ENCODE measurements at regions not wholly inside any gene's neighbourhood (a gene's known extent, or its start where the extent isn't known, plus 50 kb on each side); places are given as distances from the start of the nearest gene placed in this dataset.
"Not testable (repeated sequence)": the region's sequence is repeated elsewhere in the genome, so short reads cannot be mapped to it uniquely, and the experiment has no call there.

- no peak for ATAC-seq
- Mint-ChIP-seq H3K9me3 (no peaks in the 10 kb centered on the region), H3K27ac (no peak overlapping the region), H3K4me3 (no peak overlapping the region), H3K4me1 (ENCODE audit: low read depth in 2 of 2) (no peaks in the 10 kb centered on the region), H3K27me3 (peaks cover 0 to 8% of the 10 kb centered on the region in 2 donors), H3K36me3 (no peaks in the 10 kb centered on the region)
- DNase-seq (ENCODE audit: low spot score), result no peak
Measured at GRCh38 chrX:103428525-103428924, 52.2 kb downstream of the BEX3 start.

GRCh38 chrX:103429026-103429425, 52.7 kb downstream of the BEX3 start:
- H3K4me1 Mint-ChIP-seq (ENCODE audit: low read depth in 2 of 2); H3K36me3 Mint-ChIP-seq; H3K4me3 Mint-ChIP-seq; ATAC-seq; DNase-seq (ENCODE audit: low spot score); H3K27ac Mint-ChIP-seq; H3K9me3 Mint-ChIP-seq: not testable (repeated sequence)
- peaks cover 0 to 13% of the 10 kb centered on the region in 2 donors for H3K27me3 Mint-ChIP-seq

GRCh38 chrX:103431316-103431715, 55.0 kb downstream of the BEX3 start:
- ATAC-seq, result no peak
- H3K4me3 Mint-ChIP-seq, result no peak overlapping the region
- H3K4me1 Mint-ChIP-seq (ENCODE audit: low read depth in 2 of 2), result no peaks in the 10 kb centered on the region
- no peaks in the 10 kb centered on the region for H3K9me3 Mint-ChIP-seq
- DNase-seq (ENCODE audit: low spot score), result no peak
- no peaks in the 10 kb centered on the region for H3K36me3 Mint-ChIP-seq
- H3K27ac Mint-ChIP-seq, result no peak overlapping the region
- H3K27me3 Mint-ChIP-seq, result peaks cover 0 to 10% of the 10 kb centered on the region in 2 donors

- H3K4me3 Mint-ChIP-seq; ATAC-seq; H3K27ac Mint-ChIP-seq; H3K9me3 Mint-ChIP-seq; H3K4me1 Mint-ChIP-seq (ENCODE audit: low read depth in 2 of 2); H3K36me3 Mint-ChIP-seq; DNase-seq (ENCODE audit: low spot score): not testable (repeated sequence)
- H3K27me3 Mint-ChIP-seq, result peaks cover 0 to 13% of the 10 kb centered on the region in 2 donors
Measured at GRCh38 chrX:103432841-103433240, 56.5 kb downstream of the BEX3 start.

- Mint-ChIP-seq H3K9me3 (no peaks in the 10 kb centered on the region), H3K27me3 (peaks cover 0 to 19% of the 10 kb centered on the region in 2 donors), H3K27ac (no peak overlapping the region), H3K36me3 (no peaks in the 10 kb centered on the region), H3K4me3 (no peak overlapping the region), H3K4me1 (ENCODE audit: low read depth in 2 of 2) (no peaks in the 10 kb centered on the region)
- no peak for DNase-seq (ENCODE audit: low spot score)
- ATAC-seq, result peak in 1 of 2 donors; percentile 56
Measured at GRCh38 chrX:103437147-103437873, 61.0 kb downstream of the BEX3 start.

GRCh38 chrX:103439161-103439560, 62.8 kb downstream of the BEX3 start:
- DNase-seq (ENCODE audit: low spot score) (no peak), ATAC-seq (no peak)
- no peak overlapping the region for H3K27ac Mint-ChIP-seq
- H3K4me3 Mint-ChIP-seq, result no peak overlapping the region
- H3K9me3 Mint-ChIP-seq, result no peaks in the 10 kb centered on the region
- H3K36me3 Mint-ChIP-seq, result no peaks in the 10 kb centered on the region
- H3K4me1 Mint-ChIP-seq (ENCODE audit: low read depth in 2 of 2), result no peaks in the 10 kb centered on the region
- peaks cover 0 to 14% of the 10 kb centered on the region in 2 donors for H3K27me3 Mint-ChIP-seq

GRCh38 chrX:103440621-103441020, 64.3 kb downstream of the BEX3 start:
- Mint-ChIP-seq H3K4me1 (ENCODE audit: low read depth in 2 of 2) (no peaks in the 10 kb centered on the region), H3K9me3 (no peaks in the 10 kb centered on the region), H3K27ac (no peak overlapping the region), H3K36me3 (no peaks in the 10 kb centered on the region), H3K27me3 (peaks cover 0 to 14% of the 10 kb centered on the region in 2 donors), H3K4me3 (no peak overlapping the region)
- ATAC-seq (no peak), DNase-seq (ENCODE audit: low spot score) (no peak)

- H3K27me3 Mint-ChIP-seq, result peaks cover 0 to 13% of the 10 kb centered on the region in 2 donors
- H3K4me3 Mint-ChIP-seq, result no peak overlapping the region
- no peaks in the 10 kb centered on the region for H3K36me3 Mint-ChIP-seq
- H3K27ac Mint-ChIP-seq, result no peak overlapping the region
- H3K4me1 Mint-ChIP-seq (ENCODE audit: low read depth in 2 of 2), result no peaks in the 10 kb centered on the region
- no peaks in the 10 kb centered on the region for H3K9me3 Mint-ChIP-seq
- ATAC-seq (peak in 1 of 2 donors; percentile 17), DNase-seq (ENCODE audit: low spot score) (no peak)
Measured at GRCh38 chrX:103441878-103442535, 65.7 kb downstream of the BEX3 start.

GRCh38 chrX:103442536-103442901, 66.2 kb downstream of the BEX3 start:
- ATAC-seq, result no peak

GRCh38 chrX:103446665-103447302, 70.4 kb downstream of the BEX3 start:
- Mint-ChIP-seq H3K9me3 (no peaks in the 10 kb centered on the region), H3K4me1 (ENCODE audit: low read depth in 2 of 2) (no peaks in the 10 kb centered on the region), H3K27ac (no peak overlapping the region), H3K4me3 (no peak overlapping the region), H3K36me3 (no peaks in the 10 kb centered on the region), H3K27me3 (peaks cover 5 to 11% of the 10 kb centered on the region in 2 donors)
- ATAC-seq (no peak), DNase-seq (ENCODE audit: low spot score) (no peak)

More at GRCh38 chrX:103442536-103442901, 66.2 kb downstream of the BEX3 start:
- Mint-ChIP-seq H3K4me3 (no peak overlapping the region), H3K36me3 (no peaks in the 10 kb centered on the region), H3K27me3 (peaks cover 0 to 13% of the 10 kb centered on the region in 2 donors), H3K27ac (no peak overlapping the region), H3K9me3 (no peaks in the 10 kb centered on the region), H3K4me1 (ENCODE audit: low read depth in 2 of 2) (no peaks in the 10 kb centered on the region)
- DNase-seq (ENCODE audit: low spot score), result no peak
